ENCODE measurements at regions not wholly inside any gene's neighbourhood (a gene's known extent, or its start where the extent isn't known, plus 50 kb on each side); places are given as distances from the start of the nearest gene placed in this dataset.
A peak's percentile ranks its signal among the peaks of the same experiment; 100 is the strongest.
"Not testable (repeated sequence)": the region's sequence is repeated elsewhere in the genome, so short reads cannot be mapped to it uniquely, and the experiment has no call there.

GRCh38 chr6:150491811-150492172, 107.9 kb upstream of the PLEKHG1 start:
- no peak for TF ChIP-seq CTCF (IDR thresholded peaks at IDR 0.05)
- ATAC-seq (no peak), DNase-seq (no peak)
- intact Hi-C loops (cut with DNase I, micrococcal nuclease), result no loop called here
- Histone ChIP-seq H3K9me3 (no peaks in the 10 kb centered on the region), H3K36me3 (ENCODE audit: low read depth) (no peaks in the 10 kb centered on the region), H3K4me3 (no peak overlapping the region), H3K4me1 (ENCODE audit: low read depth) (no peaks in the 10 kb centered on the region)

DNA sequence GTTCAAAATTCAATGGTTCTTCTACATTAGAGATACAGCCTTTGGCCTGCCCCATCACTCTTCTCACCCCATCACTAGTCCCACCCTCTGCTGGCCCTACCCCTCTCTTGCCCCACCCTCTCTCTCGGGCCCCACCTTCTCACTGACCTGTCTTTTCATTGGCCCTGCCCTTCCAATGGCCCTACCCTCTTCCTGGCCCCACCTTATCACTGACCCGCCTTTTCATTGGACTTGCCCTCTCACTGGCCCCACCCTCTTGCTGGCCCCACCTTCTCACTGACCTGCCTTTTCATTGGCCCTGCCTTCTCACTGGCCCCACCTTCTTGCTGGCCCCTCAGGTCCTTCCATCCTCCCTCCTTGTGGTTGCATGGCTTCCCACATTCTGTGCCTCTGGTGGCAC, 107.2 kb upstream of the PLEKHG1 start:
- no peak for TF ChIP-seq CTCF (IDR thresholded peaks at IDR 0.05)
- Histone ChIP-seq H3K9me3 (no peaks in the 10 kb centered on the region), H3K4me3 (no peak overlapping the region), H3K36me3 (ENCODE audit: low read depth) (no peaks in the 10 kb centered on the region), H3K4me1 (ENCODE audit: low read depth) (no peaks in the 10 kb centered on the region)
- ATAC-seq, result peak; percentile 46
- intact Hi-C loops (cut with DNase I, micrococcal nuclease), result no loop called here
- no peak for DNase-seq

GRCh38 chr6:150492941-150493340, 106.7 kb upstream of the PLEKHG1 start:
- no peak for TF ChIP-seq CTCF (IDR thresholded peaks at IDR 0.05)
- no peak for ATAC-seq

GRCh38 chr6:150493552-150493951, 106.1 kb upstream of the PLEKHG1 start:
- H3K9me3 ChIP-seq; DNase-seq; H3K4me3 ChIP-seq; intact Hi-C loops (cut with DNase I, micrococcal nuclease); H3K36me3 ChIP-seq (ENCODE audit: low read depth); H3K4me1 ChIP-seq (ENCODE audit: low read depth); ATAC-seq: not testable (repeated sequence)

More at GRCh38 chr6:150492941-150493340, 106.7 kb upstream of the PLEKHG1 start:
- H3K9me3 ChIP-seq, result no peaks in the 10 kb centered on the region
- DNase-seq, result no peak
- no peaks in the 10 kb centered on the region for H3K36me3 ChIP-seq (ENCODE audit: low read depth)
- intact Hi-C loops (cut with DNase I, micrococcal nuclease), result no loop called here
- H3K4me1 ChIP-seq (ENCODE audit: low read depth), result no peaks in the 10 kb centered on the region
- no peak overlapping the region for H3K4me3 ChIP-seq

- H3K4me3 ChIP-seq, result no peak overlapping the region
- intact Hi-C loops (cut with DNase I, micrococcal nuclease), result no loop called here
- ATAC-seq (no peak), DNase-seq (peak in 1 of 3 donors; percentile 51)
- no peaks in the 10 kb centered on the region for H3K4me1 ChIP-seq (ENCODE audit: low read depth)
- H3K36me3 ChIP-seq (ENCODE audit: low read depth), result no peaks in the 10 kb centered on the region
- TF ChIP-seq CTCF (IDR thresholded peaks at IDR 0.05), result no peak
- no peaks in the 10 kb centered on the region for H3K9me3 ChIP-seq
Observed at GRCh38 chr6:150494241-150494640, 105.4 kb upstream of the PLEKHG1 start.

DNA sequence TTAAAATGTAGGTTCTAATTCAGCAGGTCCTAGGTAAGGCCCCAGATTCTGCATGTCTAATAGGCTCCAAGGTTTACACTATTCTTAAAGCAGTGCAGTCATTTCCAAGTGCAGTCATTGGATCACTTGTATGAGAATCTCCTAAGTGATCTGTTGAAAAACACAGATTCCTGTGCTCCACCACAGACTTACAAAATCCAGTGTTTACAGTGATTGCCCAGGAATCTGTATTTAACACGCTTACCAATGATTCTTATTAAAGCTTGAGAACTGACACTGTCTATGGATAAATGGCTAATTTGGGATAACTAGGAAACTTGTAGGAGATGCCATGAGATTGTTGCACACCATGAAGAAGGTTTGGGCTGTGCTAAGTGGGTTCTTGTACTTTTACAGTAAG, 104.6 kb upstream of the PLEKHG1 start:
- no peak for ATAC-seq
- H3K36me3 ChIP-seq (ENCODE audit: low read depth), result no peaks in the 10 kb centered on the region
- intact Hi-C loops (cut with DNase I, micrococcal nuclease), result no loop called here
- H3K4me1 ChIP-seq (ENCODE audit: low read depth), result no peaks in the 10 kb centered on the region
- no peaks in the 10 kb centered on the region for H3K9me3 ChIP-seq
- DNase-seq, result no peak
- no peak for TF ChIP-seq CTCF (IDR thresholded peaks at IDR 0.05)
- no peak overlapping the region for H3K4me3 ChIP-seq

All from mucosa of descending colon (tissue), 3 donors.